Lower lobe of right lung (tissue), 2 donors: ENCODE measurements at regions not wholly inside any gene's neighbourhood (a gene's known extent, or its start where the extent isn't known, plus 50 kb on each side); places are given as distances from the start of the nearest gene placed in this dataset.
"Not testable (repeated sequence)": the region's sequence is repeated elsewhere in the genome, so short reads cannot be mapped to it uniquely, and the experiment has no call there.

Source experiments
- ATAC-seq, 2 donors: fragments of 200-7000 bp; cut with Tn5 transposase; one replicate each; pipeline ENCODE4 v1.9.1; 2020 to 2022; ENCODE audit warnings: mild to moderate bottlenecking in 2 of 2, moderate library complexity in 2 of 2
- DNase-seq: peaks from one replicate; pipeline ENCODE4 v3.0.0-alpha.2; 2020
- H3K27ac ChIP-seq: fragments of 200-600 bp; one replicate; pipeline ENCODE4 v1.8.0; 2022
- H3K27me3 ChIP-seq: fragments of 200-600 bp; one replicate; pipeline ENCODE4 v1.8.0; 2022; ENCODE audit warnings: low read depth
- H3K36me3 ChIP-seq: fragments of 200-600 bp; one replicate; pipeline ENCODE4 v1.8.0; 2022; ENCODE audit warnings: mild to moderate bottlenecking
- H3K4me1 ChIP-seq: fragments of 200-600 bp; one replicate; pipeline ENCODE4 v1.8.0; 2022
- H3K4me3 ChIP-seq: fragments of 200-600 bp; one replicate; pipeline ENCODE4 v1.8.0; 2022; ENCODE audit warnings: mild to moderate bottlenecking
- H3K9me3 ChIP-seq: fragments of 200-600 bp; one replicate; pipeline ENCODE4 v1.8.0; 2022
- CTCF ChIP-seq: fragments of 200-600 bp; IDR thresholded peaks from one replicate; pipeline ENCODE4 v1.8.0; 2022; ENCODE audit warnings: antibody characterized with exemption, mild to moderate bottlenecking
- intact Hi-C: fragments of 100-400 bp; cut with DNase I; formaldehyde crosslinking; loops from one replicate; pipeline ENCODE4 v1.11.0; 2022
- donor health status: DM: no; HTN: yes; CAD: no; lungs with severe emphysema.

- no peaks in the 10 kb centered on the region for H3K36me3 ChIP-seq
- H3K4me3 ChIP-seq, result no peak overlapping the region
- ATAC-seq, result no peak
Observed at GRCh38 chr2:16067444-16067843, 127.1 kb downstream of the MYCN start.

GRCh38 chr2:16067037-16067406, 126.7 kb downstream of the MYCN start:
- H3K4me1 ChIP-seq, result no peaks in the 10 kb centered on the region
- DNase-seq (no peak), ATAC-seq (no peak)
- H3K36me3 ChIP-seq, result no peaks in the 10 kb centered on the region
- no peak overlapping the region for H3K4me3 ChIP-seq
- no peak overlapping the region for H3K27ac ChIP-seq
- TF ChIP-seq CTCF, result no peak
- peaks cover 5% of the 10 kb centered on the region for H3K9me3 ChIP-seq
- intact Hi-C loops, result no loop called here
- H3K27me3 ChIP-seq, result no peaks in the 10 kb centered on the region

More at GRCh38 chr2:16067444-16067843, 127.1 kb downstream of the MYCN start:
- TF ChIP-seq CTCF, result no peak
- no peak for DNase-seq
- no peak overlapping the region for H3K27ac ChIP-seq
- peaks cover 5% of the 10 kb centered on the region for H3K9me3 ChIP-seq
- no peaks in the 10 kb centered on the region for H3K4me1 ChIP-seq
- intact Hi-C loops, result no loop called here
- H3K27me3 ChIP-seq, result no peaks in the 10 kb centered on the region

GRCh38 chr2:16066261-16067036, 126.1 kb downstream of the MYCN start:
- DNase-seq, result no peak
- Histone ChIP-seq H3K36me3 (no peaks in the 10 kb centered on the region), H3K4me3 (no peak overlapping the region), H3K27ac (no peak overlapping the region), H3K27me3 (no peaks in the 10 kb centered on the region), H3K9me3 (peaks cover 5% of the 10 kb centered on the region), H3K4me1 (no peaks in the 10 kb centered on the region)
- intact Hi-C loops, result no loop called here
- TF ChIP-seq CTCF, result no peak
- no peak for ATAC-seq

GRCh38 chr2:16065272-16066069, 125.1 kb downstream of the MYCN start:
- DNase-seq, intact Hi-C loops: not testable (repeated sequence)

GRCh38 chr2:16064745-16065144, 124.4 kb downstream of the MYCN start:
- Histone ChIP-seq H3K4me1 (no peaks in the 10 kb centered on the region), H3K4me3 (no peak overlapping the region), H3K27me3 (no peaks in the 10 kb centered on the region), H3K9me3 (peaks cover 5% of the 10 kb centered on the region), H3K36me3 (no peaks in the 10 kb centered on the region), H3K27ac (no peak overlapping the region)
- no peak for ATAC-seq
- DNase-seq, result no peak
- intact Hi-C loops, result no loop called here
- no peak for TF ChIP-seq CTCF

More at GRCh38 chr2:16065272-16066069, 125.1 kb downstream of the MYCN start:
- H3K36me3 ChIP-seq, H3K27me3 ChIP-seq, ATAC-seq, H3K4me1 ChIP-seq, H3K27ac ChIP-seq, H3K4me3 ChIP-seq, H3K9me3 ChIP-seq: not testable (repeated sequence)
